ENCODE measurements at regions not wholly inside any gene's neighbourhood (a gene's known extent, or its start where the extent isn't known, plus 50 kb on each side); places are given as distances from the start of the nearest gene placed in this dataset.

GRCh38 chr9:113708821-113709713, 167.0 kb upstream of the ZNF618 start:
- Histone ChIP-seq H3K9me3 (ENCODE audit: control insufficient read depth in 2 of 3, low read length in 3 of 3) (no peaks in the 10 kb centered on the region), H3K4me3 (ENCODE audit: low read length) (no peak overlapping the region), H3K36me3 (ENCODE audit: control insufficient read depth in 2 of 3, insufficient read depth in 3 of 3, low read length in 3 of 3) (no peaks in the 10 kb centered on the region), H3K4me1 (ENCODE audit: control insufficient read depth in 2 of 2, insufficient read depth in 2 of 2, low read length in 2 of 2) (peaks cover 0 to 10% of the 10 kb centered on the region in 2 donors), H3K27ac (ENCODE audit: low read depth, low read length) (no peak overlapping the region), H3K27me3 (ENCODE audit: control insufficient read depth in 2 of 2, insufficient read depth in 2 of 2, low read length in 2 of 2) (no peaks in the 10 kb centered on the region)
- ATAC-seq, result no peak
- DNase-seq, result no peak
- ChIA-PET POLR2A (no interaction called here), CTCF (no interaction called here)
- Mint-ChIP-seq H3K4me1 (peaks cover 0 to 4% (median 0%) of the 10 kb centered on the region in 7 donors), H3K4me3 (no peak overlapping the region), H3K36me3 (no peaks in the 10 kb centered on the region), H3K27me3 (peaks cover 10 to 33% (median 18%) of the 10 kb centered on the region in 5 donors), H3K27ac (no peak overlapping the region), H3K9me3 (peaks cover 0 to 30% (median 2%) of the 10 kb centered on the region in 11 donors)
- intact Hi-C loops (cut with micrococcal nuclease), result no loop called here

- ChIA-PET CTCF (no interaction called here), POLR2A (no interaction called here)
- intact Hi-C loops (cut with micrococcal nuclease), result no loop called here
- Mint-ChIP-seq H3K9me3 (peaks cover 0 to 35% (median 3%) of the 10 kb centered on the region in 11 donors), H3K4me3 (no peak overlapping the region), H3K36me3 (no peaks in the 10 kb centered on the region), H3K27ac (no peak overlapping the region), H3K4me1 (peaks cover 0 to 4% (median 0%) of the 10 kb centered on the region in 7 donors), H3K27me3 (peaks cover 9 to 33% (median 18%) of the 10 kb centered on the region in 5 donors)
- Histone ChIP-seq H3K4me1 (ENCODE audit: control insufficient read depth in 2 of 2, insufficient read depth in 2 of 2, low read length in 2 of 2) (peaks cover 0 to 10% of the 10 kb centered on the region in 2 donors), H3K36me3 (ENCODE audit: control insufficient read depth in 2 of 3, insufficient read depth in 3 of 3, low read length in 3 of 3) (no peaks in the 10 kb centered on the region), H3K27me3 (ENCODE audit: control insufficient read depth in 2 of 2, insufficient read depth in 2 of 2, low read length in 2 of 2) (no peaks in the 10 kb centered on the region), H3K4me3 (ENCODE audit: low read length) (no peak overlapping the region), H3K27ac (ENCODE audit: low read depth, low read length) (no peak overlapping the region), H3K9me3 (ENCODE audit: control insufficient read depth in 2 of 3, low read length in 3 of 3) (no peaks in the 10 kb centered on the region)
- no peak for ATAC-seq
- no peak for DNase-seq
These were observed 166.4 kb upstream of the ZNF618 start for GRCh38 chr9:113709721-113710120.

GRCh38 chr9:113711251-113711650, 164.9 kb upstream of the ZNF618 start:
- no peak overlapping the region for H3K4me3 ChIP-seq (ENCODE audit: low read length)
- no peaks in the 10 kb centered on the region for H3K27me3 ChIP-seq (ENCODE audit: control insufficient read depth in 2 of 2, insufficient read depth in 2 of 2, low read length in 2 of 2)
- intact Hi-C loops (cut with micrococcal nuclease), result no loop called here
- no peaks in the 10 kb centered on the region for H3K9me3 ChIP-seq (ENCODE audit: control insufficient read depth in 2 of 3, low read length in 3 of 3)
- peaks cover 9 to 33% (median 18%) of the 10 kb centered on the region in 5 donors for H3K27me3 Mint-ChIP-seq
- peaks cover 0 to 1% of the 10 kb centered on the region in 2 donors for H3K4me1 ChIP-seq (ENCODE audit: control insufficient read depth in 2 of 2, insufficient read depth in 2 of 2, low read length in 2 of 2)
- H3K36me3 ChIP-seq (ENCODE audit: control insufficient read depth in 2 of 3, insufficient read depth in 3 of 3, low read length in 3 of 3), result no peaks in the 10 kb centered on the region
- peaks cover 2 to 45% (median 11%) of the 10 kb centered on the region in 11 donors for H3K9me3 Mint-ChIP-seq
- no peak overlapping the region for H3K27ac Mint-ChIP-seq
- CTCF ChIA-PET, result interaction anchor here (0.9 kb wide), 1 partner anchor 12 kb away, joined by 7 read pairs; no protein-coding TSS in a partner anchor
- DNase-seq (no peak), ATAC-seq (no peak)
- H3K4me3 Mint-ChIP-seq, result no peak overlapping the region
- no peaks in the 10 kb centered on the region for H3K4me1 Mint-ChIP-seq
- H3K36me3 Mint-ChIP-seq, result peaks cover 0 to under 1% (median 0%) of the 10 kb centered on the region in 5 donors
- POLR2A ChIA-PET, result interaction anchor here (0.6 kb wide), 1 partner anchor 93 kb away, joined by 3 read pairs; no protein-coding TSS in a partner anchor
- no peak overlapping the region for H3K27ac ChIP-seq (ENCODE audit: low read depth, low read length)

- Mint-ChIP-seq H3K36me3 (peaks cover 0 to 4% (median 0%) of the 10 kb centered on the region in 5 donors), H3K27ac (no peak overlapping the region), H3K4me1 (no peaks in the 10 kb centered on the region), H3K4me3 (no peak overlapping the region), H3K9me3 (peaks cover 2 to 46% (median 11%) of the 10 kb centered on the region in 11 donors), H3K27me3 (peaks cover 9 to 33% (median 18%) of the 10 kb centered on the region in 5 donors)
- no peak overlapping the region for H3K27ac ChIP-seq (ENCODE audit: low read depth, low read length)
- no peaks in the 10 kb centered on the region for H3K9me3 ChIP-seq (ENCODE audit: control insufficient read depth in 2 of 3, low read length in 3 of 3)
- H3K36me3 ChIP-seq (ENCODE audit: control insufficient read depth in 2 of 3, insufficient read depth in 3 of 3, low read length in 3 of 3), result no peaks in the 10 kb centered on the region
- POLR2A ChIA-PET, result interaction anchor here (0.6 kb wide), 1 partner anchor 94 kb away, joined by 3 read pairs; no protein-coding TSS in a partner anchor
- intact Hi-C loops (cut with micrococcal nuclease), result no loop called here
- DNase-seq (no peak), ATAC-seq (no peak)
- no peaks in the 10 kb centered on the region for H3K4me1 ChIP-seq (ENCODE audit: control insufficient read depth in 2 of 2, insufficient read depth in 2 of 2, low read length in 2 of 2)
- no peaks in the 10 kb centered on the region for H3K27me3 ChIP-seq (ENCODE audit: control insufficient read depth in 2 of 2, insufficient read depth in 2 of 2, low read length in 2 of 2)
- no peak overlapping the region for H3K4me3 ChIP-seq (ENCODE audit: low read length)
- CTCF ChIA-PET, result no interaction called here
These were observed 164.1 kb upstream of the ZNF618 start for GRCh38 chr9:113712053-113712452.

GRCh38 chr9:113715086-113715485, 161.0 kb upstream of the ZNF618 start:
- H3K9me3 ChIP-seq (ENCODE audit: control insufficient read depth in 2 of 3, low read length in 3 of 3), result no peaks in the 10 kb centered on the region
- Mint-ChIP-seq H3K36me3 (peaks cover 0 to 4% (median 0%) of the 10 kb centered on the region in 5 donors), H3K4me1 (no peaks in the 10 kb centered on the region), H3K4me3 (no peak overlapping the region), H3K27ac (no peak overlapping the region), H3K9me3 (peaks cover 0 to 42% (median 11%) of the 10 kb centered on the region in 11 donors), H3K27me3 (peaks cover 4 to 37% (median 15%) of the 10 kb centered on the region in 5 donors)
- H3K4me1 ChIP-seq (ENCODE audit: control insufficient read depth in 2 of 2, insufficient read depth in 2 of 2, low read length in 2 of 2), result no peaks in the 10 kb centered on the region
- no peaks in the 10 kb centered on the region for H3K36me3 ChIP-seq (ENCODE audit: control insufficient read depth in 2 of 3, insufficient read depth in 3 of 3, low read length in 3 of 3)
- POLR2A ChIA-PET, result no interaction called here
- intact Hi-C loops (cut with micrococcal nuclease), result no loop called here
- no peak for DNase-seq
- no peak overlapping the region for H3K27ac ChIP-seq (ENCODE audit: low read depth, low read length)
- no peaks in the 10 kb centered on the region for H3K27me3 ChIP-seq (ENCODE audit: control insufficient read depth in 2 of 2, insufficient read depth in 2 of 2, low read length in 2 of 2)
- no peak for ATAC-seq
- no peak overlapping the region for H3K4me3 ChIP-seq (ENCODE audit: low read length)
- CTCF ChIA-PET, result no interaction called here

GRCh38 chr9:113719919-113720318, 156.2 kb upstream of the ZNF618 start:
- Histone ChIP-seq H3K36me3 (ENCODE audit: control insufficient read depth in 2 of 3, insufficient read depth in 3 of 3, low read length in 3 of 3) (no peaks in the 10 kb centered on the region), H3K27ac (ENCODE audit: low read depth, low read length) (no peak overlapping the region), H3K4me3 (ENCODE audit: low read length) (no peak overlapping the region), H3K4me1 (ENCODE audit: control insufficient read depth in 2 of 2, insufficient read depth in 2 of 2, low read length in 2 of 2) (no peaks in the 10 kb centered on the region), H3K9me3 (ENCODE audit: control insufficient read depth in 2 of 3, low read length in 3 of 3) (no peaks in the 10 kb centered on the region), H3K27me3 (ENCODE audit: control insufficient read depth in 2 of 2, insufficient read depth in 2 of 2, low read length in 2 of 2) (no peaks in the 10 kb centered on the region)
- Mint-ChIP-seq H3K4me1 (peaks cover 0 to 5% (median 0%) of the 10 kb centered on the region in 7 donors), H3K9me3 (peaks cover 0 to 35% (median 9%) of the 10 kb centered on the region in 11 donors), H3K27me3 (peaks cover 0 to 23% (median 19%) of the 10 kb centered on the region in 5 donors), H3K27ac (no peak overlapping the region), H3K4me3 (no peak overlapping the region), H3K36me3 (peaks cover 0 to 4% (median 0%) of the 10 kb centered on the region in 5 donors)
- ATAC-seq, result no peak
- ChIA-PET POLR2A (no interaction called here), CTCF (no interaction called here)
- intact Hi-C loops (cut with micrococcal nuclease), result no loop called here
- DNase-seq, result no peak
